Mesendoderm (in vitro differentiated cells): ENCODE measurements at regions not wholly inside any gene's neighbourhood (a gene's known extent, or its start where the extent isn't known, plus 50 kb on each side); places are given as distances from the start of the nearest gene placed in this dataset.

Source experiments
- DNase-seq: peaks from one replicate; pipeline ENCODE4 v3.0.0; 2013
- H2AK5ac ChIP-seq: 2 replicates; pipeline ENCODE4 v1.6.1; 2013; ENCODE audit warnings: low read length, inconsistent platforms
- H2BK120ac ChIP-seq: 2 replicates; pipeline ENCODE4 v1.6.1; 2013; ENCODE audit warnings: low read depth, mild to moderate bottlenecking, low read length, moderate library complexity, mixed read lengths
- H2BK15ac ChIP-seq: replicated peaks from 2 replicates; pipeline ENCODE4 v1.6.1; 2013; ENCODE audit warnings: low read depth, mild to moderate bottlenecking, moderate library complexity
- H2BK5ac ChIP-seq: 2 replicates; pipeline ENCODE4 v1.6.1; 2013; ENCODE audit warnings: low read length, inconsistent platforms
- H3K18ac ChIP-seq: 2 replicates; pipeline ENCODE4 v1.6.1; 2013; ENCODE audit warnings: mild to moderate bottlenecking, low read length, mixed read lengths
- H3K23ac ChIP-seq: one replicate; pipeline ENCODE4 v1.6.1; 2013; ENCODE audit warnings: low read length
- H3K27ac ChIP-seq: 2 replicates; pipeline ENCODE4 v1.5.1; 2013; ENCODE audit warnings: low read depth, mild to moderate bottlenecking, inconsistent platforms, low read length, moderate library complexity
- H3K27me3 ChIP-seq: 2 replicates; pipeline ENCODE4 v1.6.1; 2013; ENCODE audit warnings: low read length, control low read depth, mild to moderate bottlenecking, inconsistent platforms; ENCODE audit not compliant: insufficient read depth, poor library complexity
- H3K36me3 ChIP-seq: 2 replicates; pipeline ENCODE4 v1.6.1; 2013; ENCODE audit warnings: low read length, inconsistent platforms; ENCODE audit not compliant: control insufficient read depth, insufficient read depth
- H3K4ac ChIP-seq: one replicate; pipeline ENCODE4 v1.6.1; 2013; ENCODE audit warnings: low read depth, mild to moderate bottlenecking, low read length, moderate library complexity
- H3K4me1 ChIP-seq: 2 replicates; pipeline ENCODE4 v1.6.1; 2013; ENCODE audit warnings: low read depth, low read length, inconsistent platforms; ENCODE audit not compliant: control insufficient read depth
- H3K4me2 ChIP-seq: 2 replicates; pipeline ENCODE4 v1.6.1; 2013; ENCODE audit warnings: low read length
- H3K4me3 ChIP-seq: 2 replicates; pipeline ENCODE4 v1.5.1; 2013; ENCODE audit warnings: mild to moderate bottlenecking, low read length
- H3K56ac ChIP-seq: one replicate; pipeline ENCODE4 v1.6.1; 2013; ENCODE audit warnings: low read length
- H3K79me1 ChIP-seq: 2 replicates; pipeline ENCODE4 v1.6.1; 2013; ENCODE audit warnings: low read length, inconsistent platforms
- H3K79me2 ChIP-seq: 2 replicates; pipeline ENCODE4 v1.6.1; 2013; ENCODE audit warnings: mild to moderate bottlenecking, low read length; ENCODE audit not compliant: control insufficient read depth, insufficient read depth
- H3K9ac ChIP-seq: 2 replicates; pipeline ENCODE4 v1.6.1; 2013; ENCODE audit warnings: low read length, inconsistent platforms
- H4K5ac ChIP-seq: one replicate; pipeline ENCODE4 v1.6.1; 2013; ENCODE audit warnings: low read length
- H4K8ac ChIP-seq: one replicate; pipeline ENCODE4 v1.6.1; 2013; ENCODE audit warnings: low read depth, mild to moderate bottlenecking, control low read depth, low read length, moderate library complexity
- WGBS: extraction: QIAGEN DNeasy Blood & Tissue Kit; methylation state at CpG from one replicate; pipeline ENCODE4 v1.1.7; 2013; ENCODE audit warnings: low lambda C conversion rate, missing lambda C conversion rate; ENCODE audit not compliant: insufficient coverage; ENCODE audit errors: extremely low coverage; 5-methylcytosine and 5-hydroxymethylcytosine counted together

DNA sequence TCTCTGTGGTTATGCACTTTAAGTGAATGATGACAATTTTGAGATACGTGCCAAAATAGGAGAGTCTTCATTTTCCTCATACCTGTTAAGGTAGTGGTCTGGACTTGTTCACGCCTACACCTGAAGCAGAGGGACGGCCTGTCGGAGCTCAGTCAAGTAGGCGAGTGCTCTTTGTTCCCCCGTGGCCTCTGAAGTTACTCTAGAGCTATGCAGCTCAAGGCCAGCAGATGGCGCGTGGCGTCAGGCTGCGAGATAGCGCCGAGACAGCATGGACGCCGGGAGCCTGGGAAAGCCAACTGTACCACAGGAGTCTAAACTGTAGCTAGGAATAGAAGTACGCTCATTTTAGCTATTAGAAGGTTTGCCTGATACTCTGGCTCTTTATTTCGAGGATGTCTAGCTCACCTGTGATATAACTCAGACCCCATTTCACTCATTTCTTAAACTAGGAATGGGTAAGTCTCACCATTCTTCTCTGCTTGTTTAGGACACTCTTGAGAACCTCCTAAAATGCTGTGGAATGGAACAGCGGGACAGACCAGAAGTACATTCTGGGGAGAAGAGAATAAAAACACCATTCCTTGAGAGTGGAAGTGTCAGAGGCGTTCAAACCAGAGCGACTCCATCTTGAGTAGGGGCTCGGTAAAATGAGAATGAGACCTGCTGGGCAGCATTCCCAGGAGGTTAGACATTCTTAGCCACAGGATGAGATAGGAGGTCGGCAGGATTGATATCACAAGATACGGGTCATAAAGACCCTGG lies 267.4 kb upstream of the HMGA2 start:
- no peaks in the 10 kb centered on the region for H3K79me1 ChIP-seq
- no peak overlapping the region for H3K56ac ChIP-seq
- H3K4me2 ChIP-seq, result no peak overlapping the region
- no peak overlapping the region for H4K8ac ChIP-seq
- no peaks in the 10 kb centered on the region for H3K79me2 ChIP-seq
- no peak overlapping the region for H4K5ac ChIP-seq
- H3K9ac ChIP-seq, result no peak overlapping the region
- DNase-seq, result peak; percentile 91
- H3K27me3 ChIP-seq, result no peaks in the 10 kb centered on the region
- H2BK5ac ChIP-seq, result no peak overlapping the region
- no peaks in the 10 kb centered on the region for H3K4me1 ChIP-seq
- H2BK120ac ChIP-seq, result no peak overlapping the region
- no peak overlapping the region for H2BK15ac ChIP-seq
- H3K18ac ChIP-seq, result no peak overlapping the region
- H2AK5ac ChIP-seq, result no peak overlapping the region
- H3K4ac ChIP-seq, result no peak overlapping the region
- H3K36me3 ChIP-seq, result no peaks in the 10 kb centered on the region
- no peak overlapping the region for H3K23ac ChIP-seq
- H3K4me3 ChIP-seq, result no peak overlapping the region
- no CpG with 5 or more reads among the region's 22 CpGs for WGBS
- H3K27ac ChIP-seq, result no peak overlapping the region

DNA sequence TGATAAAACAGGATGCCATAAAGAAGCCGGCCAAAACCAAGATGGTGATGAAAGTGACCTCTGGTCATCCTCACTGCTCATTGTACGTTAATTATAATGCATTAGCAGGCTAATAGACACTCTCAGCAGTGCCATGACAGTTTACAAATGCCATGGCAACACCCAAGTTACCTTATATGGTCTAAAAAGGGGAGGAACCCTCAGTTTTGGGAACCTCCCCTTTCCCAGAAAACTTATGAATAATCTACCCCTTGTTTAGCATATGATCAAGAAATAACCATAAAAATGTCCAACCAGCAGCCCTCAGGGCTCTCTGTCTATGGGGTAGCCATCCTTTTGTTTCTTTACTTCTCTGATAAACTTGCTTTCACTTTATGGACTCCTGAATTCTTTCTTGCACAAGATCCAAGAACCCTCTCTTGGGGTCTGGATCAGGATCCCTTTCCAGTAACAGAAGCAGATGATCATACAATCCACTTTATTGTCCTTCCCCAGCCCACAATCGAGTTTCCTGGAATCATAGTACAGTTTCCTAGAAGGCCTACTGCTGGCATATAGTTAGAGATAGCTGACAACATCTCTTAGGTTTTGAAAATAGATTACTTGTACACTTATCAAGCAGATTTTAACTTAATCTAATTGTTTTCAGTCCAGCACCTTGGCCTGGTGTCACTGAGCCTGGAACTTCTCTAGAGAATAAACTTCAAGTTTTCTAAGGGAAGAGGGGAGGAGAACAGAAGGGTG lies 266.7 kb upstream of the HMGA2 start:
- Histone ChIP-seq H3K4me2 (no peak overlapping the region), H3K23ac (no peak overlapping the region), H3K56ac (no peak overlapping the region), H3K4me1 (no peaks in the 10 kb centered on the region), H2BK120ac (no peak overlapping the region), H4K5ac (no peak overlapping the region), H4K8ac (no peak overlapping the region), H2AK5ac (no peak overlapping the region), H2BK5ac (no peak overlapping the region), H3K18ac (no peak overlapping the region), H3K9ac (no peak overlapping the region), H3K27me3 (no peaks in the 10 kb centered on the region), H3K4me3 (no peak overlapping the region), H3K4ac (no peak overlapping the region), H3K79me2 (no peaks in the 10 kb centered on the region), H3K27ac (no peak overlapping the region), H3K36me3 (no peaks in the 10 kb centered on the region), H3K79me1 (no peaks in the 10 kb centered on the region), H2BK15ac (no peak overlapping the region)
- no peak for DNase-seq
- WGBS, result no CpG with 5 or more reads among the region's 3 CpGs

DNA sequence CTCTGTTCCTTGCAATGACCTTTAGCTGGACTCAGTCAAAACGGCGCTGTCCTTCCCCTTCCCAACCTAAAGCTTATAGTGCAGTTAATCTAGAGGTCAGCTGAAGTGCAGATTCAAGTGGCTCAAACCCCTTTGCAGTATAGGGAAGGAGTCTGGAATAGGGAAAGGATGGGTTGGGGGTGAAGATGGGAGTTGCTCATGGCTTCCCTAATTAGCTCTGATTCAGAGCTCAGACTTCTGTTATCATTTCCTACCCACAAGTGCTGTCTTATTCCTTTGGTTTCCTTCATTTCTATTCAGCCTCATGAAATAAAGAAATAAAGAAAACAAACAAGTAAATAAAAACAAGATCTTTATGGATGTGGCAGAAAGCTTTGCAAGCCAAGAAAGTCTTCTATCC lies 264.0 kb upstream of the HMGA2 start:
- no CpG with 5 or more reads among the region's 2 CpGs for whole genome bisulfite sequencing
- H3K79me2 ChIP-seq, result no peaks in the 10 kb centered on the region
- no peak overlapping the region for H2BK5ac ChIP-seq
- H4K5ac ChIP-seq, result no peak overlapping the region
- H3K18ac ChIP-seq, result no peak overlapping the region
- H3K56ac ChIP-seq, result no peak overlapping the region
- no peak overlapping the region for H3K4me3 ChIP-seq
- no peak overlapping the region for H2BK15ac ChIP-seq
- no peak overlapping the region for H3K9ac ChIP-seq
- H3K36me3 ChIP-seq, result no peaks in the 10 kb centered on the region
- H3K4me2 ChIP-seq, result no peak overlapping the region
- no peaks in the 10 kb centered on the region for H3K4me1 ChIP-seq
- no peak overlapping the region for H3K23ac ChIP-seq
- no peaks in the 10 kb centered on the region for H3K79me1 ChIP-seq
- no peaks in the 10 kb centered on the region for H3K27me3 ChIP-seq
- no peak for DNase-seq
- no peak overlapping the region for H2AK5ac ChIP-seq
- no peak overlapping the region for H3K4ac ChIP-seq
- no peak overlapping the region for H2BK120ac ChIP-seq
- H3K27ac ChIP-seq, result no peak overlapping the region
- H4K8ac ChIP-seq, result no peak overlapping the region

DNA sequence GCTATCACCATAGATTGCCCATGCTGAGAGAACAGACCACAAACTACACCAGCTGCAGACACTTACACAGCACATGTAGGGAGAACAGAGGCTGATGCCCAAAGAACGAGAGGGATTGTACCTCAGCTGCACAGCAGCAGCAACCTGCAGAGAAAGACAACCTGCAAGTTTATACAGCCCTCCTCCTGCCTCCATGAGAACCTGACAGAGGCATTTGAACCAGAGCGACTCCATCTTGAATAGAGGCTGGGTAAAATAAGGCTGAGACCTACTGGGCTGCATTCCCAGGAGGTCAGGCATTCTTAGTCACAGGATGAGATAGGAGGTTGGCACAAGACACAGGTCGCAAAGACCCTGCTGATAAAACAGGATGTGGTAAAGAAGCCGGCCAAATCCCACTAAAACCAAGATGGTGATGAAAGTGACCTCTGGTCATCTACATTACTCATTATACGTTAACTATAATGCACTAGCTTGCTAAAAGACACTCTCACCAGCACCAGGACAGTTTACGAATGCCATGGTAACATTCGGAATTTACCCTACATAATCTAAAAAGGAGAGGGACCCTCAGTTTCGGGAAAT lies 262.4 kb upstream of the HMGA2 start:
- no peaks in the 10 kb centered on the region for H3K79me1 ChIP-seq
- no CpG with 5 or more reads among the region's 8 CpGs for WGBS

DNA sequence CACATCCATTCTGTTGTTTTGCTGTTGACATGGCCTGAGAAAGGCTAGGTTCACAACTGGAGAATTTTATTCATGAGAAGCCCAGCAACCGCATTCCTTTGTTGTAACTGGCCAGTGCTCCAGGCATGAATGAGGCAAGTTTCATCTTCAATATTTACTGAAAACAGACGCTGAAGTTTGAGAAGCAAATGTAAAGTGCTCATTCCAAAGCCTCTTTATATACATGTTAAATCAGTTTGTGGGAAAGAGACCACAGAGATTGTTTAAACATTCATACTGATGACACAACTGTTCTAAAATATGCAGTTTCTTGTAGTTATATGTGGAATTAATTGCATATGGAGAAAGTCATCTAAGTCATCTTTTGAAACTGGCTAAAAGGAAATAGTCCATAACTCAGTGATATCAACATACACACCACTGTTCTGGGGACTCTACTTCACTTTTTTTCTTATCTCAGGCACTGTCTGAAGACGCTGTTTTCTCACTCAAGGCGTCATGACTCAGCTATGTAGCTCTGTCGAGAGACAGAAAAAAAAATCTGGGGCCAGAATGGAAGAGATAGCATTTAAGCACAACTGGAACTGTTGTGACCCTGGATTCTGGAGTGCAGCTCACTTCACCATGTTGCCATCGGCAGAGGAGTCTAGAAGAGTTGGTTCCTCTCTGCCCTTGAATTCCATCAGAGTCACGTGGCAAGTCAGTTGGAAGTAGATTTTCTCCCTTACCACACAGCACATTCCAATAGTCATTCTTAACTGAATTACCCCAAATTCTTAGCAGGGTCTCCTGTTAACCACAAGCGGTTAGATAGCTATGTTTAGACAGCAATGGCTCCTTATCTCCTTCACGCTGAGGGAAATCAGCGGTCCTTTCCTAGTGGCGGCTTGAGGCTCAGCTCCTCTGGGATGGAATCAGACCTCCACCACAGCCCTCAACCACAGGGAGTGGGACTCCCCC lies 258.4 kb upstream of the HMGA2 start:
- Histone ChIP-seq H2BK120ac (no peak overlapping the region), H3K9ac (no peak overlapping the region), H3K23ac (no peak overlapping the region), H3K4me2 (no peak overlapping the region), H3K27me3 (no peaks in the 10 kb centered on the region), H4K5ac (no peak overlapping the region), H3K4me3 (no peak overlapping the region), H3K79me1 (no peaks in the 10 kb centered on the region), H2BK15ac (peak overlapping the region; percentile 94), H3K4ac (no peak overlapping the region), H4K8ac (no peak overlapping the region), H3K56ac (no peak overlapping the region), H3K4me1 (peaks cover 9% of the 10 kb centered on the region), H3K36me3 (no peaks in the 10 kb centered on the region), H3K27ac (peak overlapping the region; percentile 19), H2AK5ac (no peak overlapping the region), H2BK5ac (no peak overlapping the region), H3K18ac (peak overlapping the region; percentile 32), H3K79me2 (no peaks in the 10 kb centered on the region)
- peak; percentile 97 for DNase-seq
- WGBS, result no CpG with 5 or more reads among the region's 11 CpGs

More for the DNA sequence above, 262.4 kb upstream of the HMGA2 start:
- Histone ChIP-seq H3K36me3 (no peaks in the 10 kb centered on the region), H3K4me3 (no peak overlapping the region), H2AK5ac (no peak overlapping the region), H3K79me2 (no peaks in the 10 kb centered on the region), H3K4me2 (no peak overlapping the region), H4K5ac (no peak overlapping the region), H2BK15ac (no peak overlapping the region), H3K18ac (no peak overlapping the region), H3K9ac (no peak overlapping the region), H3K56ac (no peak overlapping the region), H3K27me3 (no peaks in the 10 kb centered on the region), H2BK120ac (no peak overlapping the region), H3K23ac (no peak overlapping the region), H2BK5ac (no peak overlapping the region), H3K4ac (no peak overlapping the region), H3K4me1 (peaks cover 9% of the 10 kb centered on the region), H3K27ac (no peak overlapping the region), H4K8ac (no peak overlapping the region)
- no peak for DNase-seq
